ENCODE measurements at regions not wholly inside any gene's neighbourhood (a gene's known extent, or its start where the extent isn't known, plus 50 kb on each side); places are given as distances from the start of the nearest gene placed in this dataset.
A peak's percentile ranks its signal among the peaks of the same experiment; 100 is the strongest.

DNA sequence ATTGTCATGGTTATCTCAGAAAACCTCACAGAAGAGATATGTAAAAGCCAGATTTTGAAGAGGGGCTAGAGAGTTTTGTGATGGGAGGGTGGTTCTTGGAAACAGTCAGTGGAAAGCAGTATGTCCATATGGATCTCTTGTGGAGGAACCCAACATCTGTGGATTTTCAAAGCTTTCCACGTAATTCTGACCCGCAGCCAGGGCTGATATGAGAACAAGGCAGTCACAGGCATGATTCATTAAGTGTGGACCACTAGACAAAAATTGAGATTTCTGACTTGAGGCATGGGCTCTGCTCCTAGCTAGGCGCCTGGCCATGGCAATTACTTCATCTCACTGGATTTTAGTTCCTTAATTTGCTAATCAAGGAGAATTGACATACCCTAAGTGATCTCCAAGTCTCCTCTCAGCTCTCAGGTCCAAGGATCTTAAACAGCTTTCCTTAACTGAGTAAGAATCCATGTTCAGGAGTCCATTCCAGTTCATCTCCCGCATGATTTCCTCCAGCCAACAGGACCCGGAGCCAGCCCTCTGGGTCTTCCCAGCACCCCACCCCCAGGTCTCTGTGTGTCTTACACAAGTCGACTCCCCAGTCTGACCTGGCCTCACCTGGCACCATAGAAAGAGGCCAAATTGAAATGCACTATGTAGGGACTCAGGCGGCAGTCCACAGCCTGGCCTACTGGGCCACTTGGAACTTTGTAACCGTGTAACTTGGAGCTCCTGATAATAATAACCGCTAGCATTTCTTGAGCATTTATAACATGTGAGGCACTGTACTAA, 176.3 kb upstream of the PARP11 start:
- no peak for DNase-seq (ENCODE audit: low spot score)

DNA sequence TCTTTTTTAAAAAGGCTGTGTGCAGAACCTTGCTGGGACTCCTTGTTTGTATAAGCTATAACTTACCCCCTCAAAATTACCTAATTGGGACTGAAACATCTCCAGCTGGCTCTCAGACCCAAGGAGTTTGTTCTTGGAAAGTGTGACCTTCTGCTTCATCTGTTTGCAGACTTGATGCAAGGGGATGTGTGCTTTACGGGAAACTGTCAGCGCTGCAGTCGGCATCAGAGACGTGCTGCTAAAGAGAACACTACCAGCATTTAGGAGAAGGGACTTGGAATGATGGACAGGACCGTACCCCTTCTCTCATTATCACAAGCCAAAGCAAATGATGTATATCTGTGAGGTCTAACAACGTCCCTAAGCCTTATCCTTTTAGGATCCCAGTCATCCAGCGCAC, 174.2 kb upstream of the PARP11 start:
- no peak for DNase-seq (ENCODE audit: low spot score)

DNA sequence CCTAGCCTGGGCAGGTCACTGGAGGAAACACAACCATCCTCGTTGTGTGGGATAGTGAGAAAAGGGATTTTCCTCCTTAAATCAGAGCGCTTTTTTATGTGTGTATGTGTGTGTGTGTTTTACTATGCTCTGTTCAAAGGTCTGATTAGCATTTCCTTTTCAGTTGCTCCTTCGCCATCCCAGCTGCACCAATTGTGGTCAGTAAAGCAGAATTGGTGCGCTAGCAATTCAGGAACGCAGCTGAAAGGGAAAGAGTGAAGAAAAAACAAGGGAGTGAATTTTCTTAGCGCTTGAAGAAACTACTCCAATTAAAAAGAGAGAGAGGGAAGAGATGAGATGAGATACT, 173.3 kb upstream of the PARP11 start:
- DNase-seq (ENCODE audit: low spot score) = no peak

DNA sequence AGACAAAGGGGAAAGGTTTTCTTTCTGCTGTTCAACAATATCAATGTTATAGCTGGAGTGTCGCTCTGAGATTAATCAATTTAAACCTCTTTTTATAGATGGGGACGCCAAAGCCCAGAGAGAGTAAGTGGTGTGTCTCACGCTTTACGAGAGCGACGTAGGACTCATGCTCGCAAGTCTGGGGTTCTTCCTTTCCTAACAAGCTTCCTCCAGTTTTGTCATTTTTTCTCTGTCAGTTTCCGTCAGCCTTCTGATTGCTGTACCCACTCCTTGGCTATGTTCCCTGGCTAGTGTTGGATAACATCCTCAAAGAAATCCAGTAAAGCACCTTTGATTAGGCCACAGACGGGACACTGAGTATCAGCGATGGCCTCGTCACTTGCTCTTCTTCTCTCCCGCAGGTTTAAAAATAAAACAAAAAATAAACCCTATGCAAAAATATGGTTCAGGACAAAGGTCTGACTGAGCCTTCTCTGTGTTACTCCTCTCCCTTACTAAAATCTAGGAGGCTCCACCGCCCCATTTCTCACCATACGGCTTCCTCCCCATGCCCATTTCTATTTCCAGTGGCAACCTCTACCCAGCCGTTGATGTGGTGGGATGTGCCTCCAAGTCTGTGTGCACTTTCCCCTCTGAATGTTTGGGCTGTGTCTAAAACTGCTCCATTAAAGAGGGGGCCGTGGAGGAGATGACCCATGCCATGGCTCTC, 172.7 kb upstream of the PARP11 start:
- DNase-seq (ENCODE audit: low spot score) = no peak

DNA sequence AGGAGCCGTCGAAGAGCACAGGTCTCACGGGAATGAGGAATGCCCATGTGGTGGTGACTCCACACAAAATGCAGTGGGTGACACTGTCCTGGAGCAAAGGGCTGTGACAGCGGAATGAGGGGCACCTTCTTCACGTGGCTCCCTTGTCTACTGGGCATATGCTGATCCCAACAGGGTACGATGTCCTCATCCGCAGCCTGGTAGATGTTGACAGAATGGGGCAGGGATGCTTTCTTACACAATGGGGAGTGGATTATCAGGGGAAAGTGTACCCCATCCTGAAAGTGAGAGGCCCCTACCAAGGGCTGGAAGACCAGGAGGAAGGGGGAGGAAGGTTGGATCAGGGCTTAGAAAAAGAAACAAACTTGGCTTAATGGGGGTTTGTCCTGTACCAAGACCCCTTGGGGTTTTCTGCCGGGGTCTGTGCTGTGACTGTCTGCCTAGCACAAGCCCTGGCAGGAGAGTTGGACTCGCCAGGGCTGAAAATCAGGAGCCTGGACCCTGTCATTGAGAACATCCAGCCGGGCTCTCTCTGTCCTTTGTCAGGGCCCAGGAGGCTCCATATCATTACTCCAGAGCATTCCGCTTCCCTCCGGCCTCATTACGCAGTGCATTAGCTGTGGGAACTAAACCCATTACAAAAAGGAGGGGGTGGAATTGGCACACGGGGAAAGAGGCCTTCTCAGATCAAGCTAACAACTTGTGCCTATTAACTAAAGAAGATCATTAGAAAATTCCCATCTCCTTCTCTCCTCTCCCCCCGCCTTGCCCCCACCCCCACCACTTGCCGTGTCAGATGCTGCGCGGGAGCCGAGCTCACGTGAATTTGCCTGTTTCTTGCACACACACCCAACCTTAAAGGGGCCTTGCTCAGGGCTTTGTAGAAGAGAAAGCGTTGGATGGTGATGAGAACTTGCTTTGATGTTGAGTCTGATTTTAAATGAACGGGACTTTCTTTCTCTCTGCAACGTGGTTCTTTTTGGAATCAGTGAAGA, 171.8 kb upstream of the PARP11 start:
- no peak for DNase-seq (ENCODE audit: low spot score)

DNA sequence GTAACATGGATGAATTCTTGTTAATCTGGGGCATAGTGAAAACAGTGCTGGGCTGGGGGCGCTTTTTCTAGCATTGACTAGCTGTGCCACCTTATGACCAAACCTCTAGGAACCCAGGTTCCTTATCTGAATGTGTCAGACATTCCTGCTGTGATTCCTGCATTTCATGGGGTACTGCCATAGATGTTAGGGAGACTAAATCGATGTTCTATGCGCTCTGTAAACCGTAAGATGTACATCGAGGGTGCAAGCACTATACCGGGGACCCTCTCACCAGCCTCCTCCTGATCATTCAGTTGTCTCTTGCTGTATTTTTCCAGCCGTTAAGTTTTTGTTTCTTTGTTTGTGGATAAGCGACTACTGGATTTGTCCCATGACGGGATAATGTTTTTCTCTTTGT, 170.9 kb upstream of the PARP11 start:
- no peak for DNase-seq (ENCODE audit: low spot score)

DNA sequence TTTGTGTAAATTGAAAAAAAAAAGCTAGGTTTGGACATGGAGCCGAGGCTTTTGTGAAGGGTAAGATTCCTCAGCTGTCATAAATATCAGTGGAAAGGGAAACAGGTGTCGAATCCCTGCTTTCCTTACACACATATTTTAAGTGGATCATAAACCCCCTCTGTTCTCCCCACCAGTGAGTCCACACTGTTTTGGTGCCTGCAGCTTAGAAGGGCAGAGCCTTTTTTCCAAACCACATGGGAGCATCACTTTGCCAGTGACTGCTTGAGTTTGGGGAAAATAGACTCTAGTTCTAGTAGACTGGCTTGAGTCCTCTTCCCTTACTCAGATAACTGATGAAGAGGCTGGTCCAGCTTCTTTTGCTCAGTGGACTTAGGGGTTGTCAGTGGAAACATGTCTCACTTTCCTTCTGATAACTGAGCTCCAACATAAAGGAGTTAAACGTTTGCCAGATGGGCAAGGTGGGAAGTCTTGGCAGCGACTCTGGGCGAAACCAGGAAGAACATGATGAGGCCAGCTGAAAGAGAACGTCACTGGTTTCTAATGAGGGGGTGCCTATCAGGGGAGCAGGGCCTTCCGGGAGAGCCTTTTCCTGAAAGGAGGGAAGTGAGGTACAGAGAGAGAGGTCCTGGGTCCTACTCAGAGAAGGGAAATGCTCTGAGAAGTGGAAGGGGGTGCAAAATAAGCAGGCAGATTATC, 168.1 kb upstream of the PARP11 start:
- no peak for DNase-seq (ENCODE audit: low spot score)

DNA sequence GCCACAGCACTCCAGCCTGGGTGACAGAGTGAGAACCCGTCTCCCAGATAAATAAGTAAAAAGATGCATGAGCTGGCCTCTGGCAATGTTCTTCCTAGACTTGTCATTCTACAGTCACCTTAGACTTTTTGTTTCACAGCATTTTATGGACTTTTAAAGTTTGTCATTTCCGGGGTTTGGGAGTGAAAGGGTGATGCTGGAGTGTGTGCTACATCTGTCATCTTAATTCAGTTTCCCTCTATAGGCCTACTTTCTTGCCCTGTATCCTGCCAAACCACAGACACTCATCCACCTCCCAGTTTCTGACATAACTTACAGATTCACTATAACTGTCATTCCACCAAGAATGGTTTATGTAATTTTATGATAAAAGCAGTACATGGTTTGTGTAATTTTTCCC, 166.7 kb upstream of the PARP11 start:
- no peak for DNase-seq (ENCODE audit: low spot score)

DNA sequence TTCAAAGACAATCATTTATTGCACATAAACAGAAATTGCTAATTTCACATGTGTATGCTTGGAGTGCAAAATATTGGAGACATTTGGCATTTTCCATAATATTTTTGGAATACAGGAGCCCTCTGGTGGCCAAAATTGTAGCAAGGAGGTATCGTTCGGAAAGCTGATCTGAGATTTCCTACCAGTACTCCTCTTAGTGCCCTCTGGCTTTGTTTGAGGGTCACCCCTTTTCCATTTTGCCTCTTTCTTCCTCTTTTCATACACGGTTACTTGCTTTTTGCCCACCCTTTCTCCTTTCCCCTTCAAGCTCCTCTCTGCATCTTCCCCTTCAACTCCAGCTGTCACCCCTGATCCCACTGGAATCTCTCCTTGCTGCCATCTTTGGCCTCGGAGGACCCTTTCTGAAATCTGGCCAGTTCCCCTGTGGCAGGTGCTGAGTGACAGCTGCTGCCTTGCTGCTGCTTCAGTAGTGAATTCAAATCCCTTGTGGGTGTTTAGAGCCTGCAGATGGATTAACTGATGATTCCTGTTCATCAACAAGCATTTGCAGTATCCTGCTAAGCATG, 164.6 kb upstream of the PARP11 start:
- DNase-seq (ENCODE audit: low spot score) = no peak

DNA sequence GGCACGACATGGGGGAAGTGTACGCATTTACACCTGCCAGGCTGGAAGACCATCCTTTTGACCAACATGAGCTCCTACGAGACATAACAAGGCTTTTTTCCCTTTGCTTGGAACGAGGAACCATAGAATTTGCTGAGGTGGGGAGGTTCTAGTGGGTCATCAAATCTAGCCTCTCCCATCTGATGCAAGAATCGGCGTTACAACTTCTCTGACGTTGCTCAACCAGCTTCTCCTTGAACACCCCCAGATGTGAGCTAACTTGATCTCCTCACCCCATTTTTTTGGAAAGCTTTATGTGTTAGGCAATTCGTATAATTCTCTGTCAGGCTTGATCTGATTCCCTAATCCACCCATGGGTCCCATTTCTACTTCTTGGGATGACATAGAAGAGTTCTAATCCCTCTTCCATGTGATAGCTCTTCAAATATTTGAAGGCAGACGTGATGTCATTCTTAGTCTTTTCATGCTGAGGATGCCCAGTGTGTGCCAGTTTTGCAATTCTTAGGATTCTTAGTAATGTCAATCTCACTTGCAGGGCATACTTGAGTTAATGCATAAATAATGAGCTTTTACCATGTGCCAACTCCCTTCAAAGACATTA, 163.6 kb upstream of the PARP11 start:
- DNase-seq (ENCODE audit: low spot score) = no peak

DNA sequence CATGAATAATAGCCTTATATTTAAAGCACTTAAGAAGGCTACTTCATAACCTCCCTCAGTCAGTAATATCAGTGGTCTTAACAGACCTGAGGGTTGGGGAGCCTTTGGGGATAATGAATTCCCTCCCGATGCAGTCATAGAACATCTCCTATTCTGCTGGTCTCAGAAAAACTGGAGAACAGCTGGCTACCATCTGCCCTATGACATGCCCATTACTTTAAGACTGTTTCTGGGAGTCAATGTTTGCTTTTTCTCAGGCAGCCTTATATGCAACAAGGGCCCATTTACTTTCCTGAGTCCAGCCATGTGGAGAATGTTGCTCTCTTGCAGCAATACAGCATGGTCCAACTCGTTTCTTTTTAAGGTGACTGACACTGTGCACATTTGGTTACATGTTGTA, 161.7 kb upstream of the PARP11 start:
- no peak for DNase-seq (ENCODE audit: low spot score)

DNA sequence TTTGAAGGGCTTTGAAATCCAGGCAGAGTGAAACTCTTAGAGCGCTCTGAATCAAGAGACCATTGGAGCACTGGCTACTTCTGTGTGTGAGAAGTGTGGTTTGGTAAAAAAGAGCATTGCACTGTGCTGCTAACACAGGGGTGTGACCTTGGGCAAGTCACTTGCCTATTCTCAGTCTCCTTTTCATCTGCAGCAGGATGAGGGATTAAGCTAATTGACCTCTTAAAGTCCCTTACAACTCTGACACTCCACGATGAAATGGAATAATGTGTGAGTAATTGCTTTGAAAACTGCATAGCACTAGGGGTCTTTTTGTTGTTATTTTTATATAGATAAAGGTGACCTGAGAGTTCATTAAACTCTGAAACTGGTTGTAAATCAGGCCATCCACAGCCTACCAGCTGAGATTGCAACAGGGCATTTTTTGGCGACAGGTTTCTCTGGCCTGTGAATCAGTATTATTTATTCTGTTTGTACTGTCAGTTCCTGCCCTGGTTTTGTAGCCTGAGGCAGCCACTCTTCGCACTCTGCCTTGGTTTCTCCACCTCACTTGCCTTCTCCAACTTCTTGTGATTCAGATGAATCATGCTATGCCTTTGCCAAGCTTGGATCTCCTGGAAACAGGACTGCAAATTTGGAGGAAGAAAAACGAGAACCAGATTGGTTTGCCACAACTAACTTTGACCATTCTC, 159.9 kb upstream of the PARP11 start:
- no peak for DNase-seq (ENCODE audit: low spot score)

DNA sequence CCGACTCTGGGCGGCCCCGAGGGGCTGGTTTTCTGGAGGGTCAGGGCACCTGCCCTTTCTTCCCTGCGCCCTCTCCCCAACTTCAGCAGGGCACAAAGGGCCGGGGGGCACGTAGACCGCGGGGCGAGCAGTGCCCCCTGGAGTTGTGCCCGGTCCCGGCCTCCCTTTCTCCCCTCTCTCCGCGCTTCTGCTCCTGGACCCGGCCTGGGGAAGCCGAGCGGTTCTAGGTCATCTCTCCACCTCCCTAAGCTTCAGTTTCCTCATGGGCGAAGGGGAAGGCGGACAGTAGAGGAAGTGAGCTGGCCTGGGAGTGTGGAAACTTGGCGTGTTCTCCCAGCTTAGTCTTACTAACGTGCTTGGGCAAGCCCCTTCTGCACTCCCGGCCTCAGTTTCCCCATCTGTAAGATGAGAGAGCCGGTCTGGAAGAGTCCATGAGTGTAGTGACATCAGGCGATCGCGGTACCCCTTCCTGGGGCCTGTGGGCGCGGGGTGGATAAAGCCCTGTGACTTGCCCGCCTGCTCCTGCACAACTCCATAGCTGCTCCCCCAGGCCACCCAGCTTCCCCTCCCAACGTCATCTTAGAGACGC, 158.6 kb upstream of the PARP11 start:
- no peak for DNase-seq (ENCODE audit: low spot score)

DNA sequence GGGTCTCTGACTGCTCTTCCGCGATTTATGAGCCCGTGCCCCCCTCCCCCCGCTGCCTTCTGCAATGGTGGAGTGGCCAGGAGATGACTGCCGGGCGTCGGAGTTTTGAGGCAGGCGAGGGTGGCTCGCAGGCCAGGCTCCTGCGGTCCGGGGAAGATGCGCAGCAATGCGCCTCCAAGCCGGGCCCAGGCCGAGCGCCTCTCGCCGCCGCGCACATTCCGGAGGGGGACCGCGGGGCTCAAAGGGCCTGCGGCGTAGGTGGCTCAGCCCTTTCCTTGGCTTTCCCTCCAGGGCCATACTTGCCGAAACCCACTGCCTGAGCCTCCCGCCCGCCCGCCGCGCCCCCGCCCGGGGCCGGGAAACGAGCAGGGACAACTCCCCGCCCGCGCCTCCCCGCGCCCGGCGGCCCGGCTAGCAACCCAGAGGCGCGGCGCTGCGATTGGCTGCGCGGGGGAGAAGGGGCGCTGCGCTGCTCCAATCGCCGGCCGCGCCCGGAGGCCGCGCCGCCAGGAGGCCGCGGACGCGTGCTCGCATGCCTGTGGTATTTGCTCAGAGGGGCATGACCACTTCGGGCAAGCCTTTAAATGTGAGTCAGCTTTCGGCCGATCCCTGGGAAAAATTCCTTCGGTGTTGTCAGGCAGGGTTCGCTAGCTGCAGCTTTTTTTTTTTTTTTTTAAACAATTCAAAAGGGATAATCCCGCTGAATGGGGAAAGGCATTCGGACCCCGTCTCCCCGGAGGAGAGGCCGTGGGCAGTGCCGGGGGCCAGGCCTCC, 157.9 kb upstream of the PARP11 start:
- DNase-seq (ENCODE audit: low spot score) = peak; percentile 67

DNA sequence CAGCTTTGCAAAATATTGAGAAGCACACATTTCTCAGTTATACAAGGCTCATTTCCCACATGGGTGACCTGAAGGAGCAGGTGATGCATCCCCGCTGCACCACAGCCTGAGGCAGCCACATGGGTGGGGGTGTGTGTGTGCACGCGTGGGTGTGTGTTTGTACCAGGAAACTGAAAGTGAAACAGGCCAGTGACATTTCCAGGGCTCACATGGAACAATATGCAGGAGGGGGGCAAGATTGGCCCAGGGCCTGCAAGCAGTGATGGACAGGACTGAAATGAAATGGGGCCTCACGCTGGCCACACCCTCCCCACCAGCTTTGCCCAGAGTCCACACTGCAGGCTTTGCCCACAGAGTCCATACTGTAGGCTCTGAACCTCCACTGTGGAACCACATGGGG, 154.2 kb upstream of the PARP11 start:
- peak; percentile 20 for DNase-seq (ENCODE audit: low spot score)

DNA sequence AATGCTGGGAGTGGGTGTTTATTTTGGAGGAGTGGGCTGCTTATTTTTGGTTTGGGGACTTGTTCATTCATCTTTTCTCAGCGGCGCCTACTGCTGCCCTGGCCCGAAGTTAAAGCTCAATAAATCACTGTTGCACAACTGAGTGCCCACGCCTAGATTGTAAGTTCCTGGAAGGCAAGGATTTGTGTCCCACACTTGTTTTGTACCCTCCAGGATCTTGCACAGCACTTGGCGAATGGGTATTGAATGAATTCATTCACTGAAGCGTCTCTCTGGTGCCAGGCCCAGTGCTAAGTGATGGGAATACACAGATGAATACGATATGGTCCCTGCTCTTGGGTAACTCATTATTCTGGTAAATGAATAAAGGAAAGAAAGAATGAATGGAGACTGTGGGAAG, 153.3 kb upstream of the PARP11 start:
- no peak for DNase-seq (ENCODE audit: low spot score)

DNA sequence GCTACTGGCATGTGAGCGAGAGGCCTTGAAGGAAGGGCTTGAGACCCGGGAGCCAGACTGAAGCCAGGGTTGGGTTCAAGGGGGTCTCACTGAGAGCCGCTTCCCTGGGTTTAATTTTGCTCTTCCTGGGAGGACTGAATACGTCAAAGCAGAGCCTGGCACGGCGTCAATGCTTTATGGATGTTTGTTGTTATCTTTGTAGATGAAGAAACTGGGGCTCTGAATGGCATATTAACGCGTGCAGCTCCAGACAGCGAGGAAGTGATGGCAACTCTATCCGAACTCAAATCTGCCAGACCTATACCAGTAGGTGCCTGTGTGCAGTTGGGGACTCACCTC, 152.8 kb upstream of the PARP11 start:
- no peak for DNase-seq (ENCODE audit: low spot score)

DNA sequence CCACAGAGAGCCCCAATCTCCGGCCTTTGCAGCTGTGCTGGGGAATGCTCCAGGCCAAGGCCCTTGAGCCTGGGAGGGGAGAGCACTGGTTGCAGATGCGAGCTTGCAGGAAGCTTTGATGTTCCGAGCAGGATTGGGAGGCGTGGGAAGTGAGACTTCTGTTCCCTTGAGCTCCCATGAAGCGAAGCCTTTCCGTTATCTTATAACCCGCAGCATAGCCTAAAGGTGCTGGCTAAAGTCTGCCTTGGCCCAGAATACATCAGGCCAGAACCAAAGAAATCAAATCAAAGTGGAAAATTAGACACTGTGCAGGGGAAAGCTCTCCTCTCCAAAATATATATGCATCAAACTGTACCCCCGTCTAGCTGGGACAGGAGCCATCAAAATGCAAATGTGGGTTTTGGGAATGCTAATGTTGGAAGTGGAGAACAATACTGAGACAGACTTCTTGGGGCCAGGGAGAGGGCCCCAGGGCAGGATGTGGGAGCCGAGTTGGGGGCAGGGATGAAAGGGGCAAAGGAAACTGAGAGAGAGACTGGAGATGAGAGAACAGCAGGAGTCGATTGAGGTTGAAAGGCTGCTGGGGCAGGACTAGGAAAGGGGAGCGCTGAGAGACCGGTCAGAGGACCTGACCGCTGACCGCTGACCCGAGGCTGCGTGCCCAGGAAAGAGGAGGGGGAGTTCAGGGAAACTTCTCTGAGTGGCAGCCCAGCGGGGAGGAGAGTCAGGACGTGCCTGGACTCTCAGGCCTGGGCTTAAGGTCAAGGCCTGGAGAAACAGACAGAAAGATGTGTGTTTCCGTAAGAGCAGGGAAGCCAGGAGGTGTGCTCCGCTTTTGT, 152.2 kb upstream of the PARP11 start:
- DNase-seq (ENCODE audit: low spot score) = no peak

DNA sequence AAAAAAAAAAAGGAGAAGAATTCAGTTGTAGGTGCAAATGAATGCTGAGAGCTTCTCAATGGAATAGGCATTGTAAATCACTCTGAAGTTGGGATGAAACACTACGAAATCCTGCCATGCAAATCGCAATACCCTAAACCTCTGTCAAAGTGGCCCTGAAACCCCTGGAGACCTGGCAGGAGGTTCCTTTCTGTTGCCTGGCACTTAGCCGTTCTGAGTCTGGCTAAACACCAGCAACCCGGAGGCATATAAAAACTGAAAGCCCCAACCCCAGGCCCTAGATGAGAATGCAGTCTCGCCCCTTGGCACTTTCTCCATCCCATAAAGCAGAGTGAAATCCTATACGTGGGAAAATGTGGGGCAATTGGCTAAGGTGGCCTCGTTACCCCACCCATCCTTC, 151.5 kb upstream of the PARP11 start:
- DNase-seq (ENCODE audit: low spot score) = no peak
